HG02981 (cell line): ENCODE measurements at regions not wholly inside any gene's neighbourhood (a gene's known extent, or its start where the extent isn't known, plus 50 kb on each side); places are given as distances from the start of the nearest gene placed in this dataset.
A peak's percentile ranks its signal among the peaks of the same experiment; 100 is the strongest.
"Not testable (repeated sequence)": the region's sequence is repeated elsewhere in the genome, so short reads cannot be mapped to it uniquely, and the experiment has no call there.

Source experiments
- ATAC-seq: cut with Tn5 transposase; IDR thresholded peaks from one replicate; pipeline ENCODE4 v1.9.1; 2021; ENCODE audit warnings: mild to moderate bottlenecking, moderate library complexity; ENCODE audit not compliant: unreplicated experiment

- not testable (repeated sequence) for ATAC-seq
These were observed 382.6 kb upstream of the TGIF2LX start for GRCh38 chrX:89539150-89539549.

- not testable (repeated sequence) for ATAC-seq
These were observed 364.6 kb upstream of the TGIF2LX start for GRCh38 chrX:89557146-89557545.

GRCh38 chrX:89562079-89562478 lies 359.6 kb upstream of the TGIF2LX start:
- ATAC-seq = not testable (repeated sequence)

GRCh38 chrX:89563107-89563506 lies 358.6 kb upstream of the TGIF2LX start:
- not testable (repeated sequence) for ATAC-seq

GRCh38 chrX:89567787-89568186 lies 353.9 kb upstream of the TGIF2LX start:
- not testable (repeated sequence) for ATAC-seq

- ATAC-seq = not testable (repeated sequence)
These were observed 339.8 kb upstream of the TGIF2LX start for GRCh38 chrX:89581868-89582267.

DNA sequence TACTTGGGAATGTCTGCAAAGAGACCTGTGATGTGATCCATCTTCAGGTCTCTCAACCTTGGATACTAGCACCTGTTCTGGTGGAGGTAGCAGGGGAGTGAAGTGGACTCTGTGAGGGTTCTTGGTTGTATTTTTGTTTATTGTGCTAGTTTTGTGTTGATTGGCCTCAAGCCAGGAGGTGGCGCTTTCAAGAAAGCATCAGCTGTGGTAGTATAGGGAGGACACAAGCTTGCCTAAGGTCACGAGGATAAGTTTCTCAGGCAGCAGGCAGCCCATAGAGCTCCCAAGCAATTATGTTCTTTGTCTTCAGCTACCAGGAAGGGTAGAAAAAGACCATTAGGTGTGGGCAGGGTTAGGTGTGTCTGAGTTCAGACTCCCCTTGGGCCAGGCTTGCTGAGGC lies 289.9 kb upstream of the TGIF2LX start:
- not testable (repeated sequence) for ATAC-seq

DNA sequence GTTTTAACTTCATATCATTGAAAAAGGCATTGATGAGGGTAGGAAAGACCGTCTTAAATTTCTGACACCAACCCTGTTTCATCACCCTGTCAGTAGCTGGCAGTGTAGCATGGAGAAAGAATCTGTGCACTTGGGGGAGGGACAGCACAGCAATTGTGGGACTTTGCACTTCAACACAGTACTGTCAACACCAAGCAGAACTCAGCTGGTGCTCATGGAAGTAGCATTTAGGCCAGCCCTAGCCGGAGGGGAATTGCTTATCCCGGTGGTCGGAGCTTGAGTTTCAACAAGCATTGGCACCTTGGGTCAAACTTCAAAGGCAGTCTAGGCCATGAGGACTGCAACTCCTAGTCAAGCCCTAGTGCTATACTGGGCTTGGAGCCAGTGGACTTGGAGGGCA lies 285.8 kb upstream of the TGIF2LX start:
- ATAC-seq = not testable (repeated sequence)

- not testable (repeated sequence) for ATAC-seq
These were observed 263.0 kb upstream of the TGIF2LX start for GRCh38 chrX:89658662-89659061.

DNA sequence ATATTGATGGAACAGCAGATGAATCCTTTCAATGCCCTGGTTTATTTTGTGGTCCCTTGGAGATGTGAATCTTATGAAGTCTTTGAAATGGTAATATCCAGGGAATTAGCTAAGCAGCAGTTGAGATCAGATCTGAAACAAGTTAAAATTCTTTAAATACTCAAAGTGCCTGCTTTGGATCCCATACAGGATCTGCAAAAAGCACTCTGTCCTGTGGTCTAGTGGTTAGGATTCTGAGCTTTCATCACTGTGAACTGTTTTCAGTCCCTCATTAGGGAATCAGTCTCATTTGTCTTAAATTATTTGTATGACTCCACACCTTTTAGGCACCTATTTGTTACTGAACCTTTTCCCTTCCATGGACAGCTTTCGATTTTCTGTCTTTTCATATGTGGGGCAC lies 215.2 kb upstream of the TGIF2LX start:
- ATAC-seq = not testable (repeated sequence)

DNA sequence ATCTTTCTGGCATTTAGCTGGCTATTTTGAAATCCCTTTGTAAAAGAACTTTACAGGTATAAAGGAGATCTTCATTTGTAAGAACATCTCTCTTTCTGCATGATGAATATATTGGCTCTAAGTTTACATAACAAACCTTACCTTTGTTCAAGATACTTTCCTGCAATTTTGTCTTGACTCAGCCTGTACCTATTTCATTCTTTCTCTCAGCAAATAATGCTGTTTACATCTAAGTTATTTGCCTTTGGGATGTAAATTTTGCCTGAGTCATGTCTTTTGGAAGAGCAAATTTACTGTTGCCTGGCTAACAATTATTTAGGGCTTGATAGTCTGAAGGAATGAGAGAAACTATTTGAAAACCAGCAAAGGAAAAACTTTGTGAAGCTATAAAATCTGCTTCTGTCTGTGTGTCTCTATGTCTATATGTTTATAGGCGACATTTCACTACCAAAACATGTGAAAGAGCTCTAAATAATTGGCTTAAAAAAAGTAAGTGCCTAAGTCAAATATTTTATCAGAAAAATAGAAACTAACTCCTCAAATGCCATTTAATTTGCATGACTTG lies 214.3 kb upstream of the TGIF2LX start:
- ATAC-seq = not testable (repeated sequence)

DNA sequence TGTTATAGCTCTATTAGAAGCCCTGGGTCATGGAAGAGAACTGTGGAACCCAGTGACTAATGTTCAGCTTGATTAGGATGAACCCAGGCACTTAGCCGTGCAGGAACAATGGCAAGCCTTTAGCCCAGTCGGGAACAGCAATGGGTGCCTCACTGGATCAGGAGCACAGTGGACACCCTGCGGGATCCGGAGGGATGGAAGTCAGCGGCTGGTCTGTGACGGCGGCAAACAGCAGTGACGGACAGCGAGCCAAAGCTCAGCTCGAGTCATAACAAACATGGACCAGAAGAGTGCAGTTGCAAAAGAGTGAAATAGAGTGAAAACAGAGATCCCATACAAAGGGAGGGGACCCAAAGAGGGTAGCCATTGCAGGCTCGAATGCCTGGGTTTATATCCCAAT lies 187.3 kb upstream of the TGIF2LX start:
- ATAC-seq = not testable (repeated sequence)

- not testable (repeated sequence) for ATAC-seq
These were observed 165.2 kb upstream of the TGIF2LX start for GRCh38 chrX:89756466-89756865.

GRCh38 chrX:89757767-89758166 lies 163.9 kb upstream of the TGIF2LX start:
- ATAC-seq = not testable (repeated sequence)

- not testable (repeated sequence) for ATAC-seq
These were observed 162.5 kb upstream of the TGIF2LX start for GRCh38 chrX:89759076-89759685.

DNA sequence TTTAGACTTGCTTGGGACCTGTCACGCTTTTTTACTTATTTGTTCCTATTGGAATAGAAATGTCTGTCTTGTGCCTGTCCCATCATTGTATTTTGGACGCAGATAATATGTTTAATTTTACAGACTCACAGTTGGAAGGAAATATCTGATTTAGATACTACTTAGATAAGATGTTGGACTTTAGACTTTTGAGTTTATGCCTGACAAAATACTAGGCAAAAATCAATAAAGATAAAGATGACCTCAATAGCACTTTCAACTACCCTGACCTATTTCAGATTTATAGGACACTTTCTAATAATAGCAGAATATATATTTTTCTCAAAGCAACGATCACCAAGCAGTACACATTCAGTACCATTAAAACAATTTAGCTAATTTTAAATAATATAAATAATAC lies 150.1 kb upstream of the TGIF2LX start:
- ATAC-seq = not testable (repeated sequence)

- ATAC-seq = not testable (repeated sequence)
These were observed 110.3 kb upstream of the TGIF2LX start for GRCh38 chrX:89811440-89811839.

DNA sequence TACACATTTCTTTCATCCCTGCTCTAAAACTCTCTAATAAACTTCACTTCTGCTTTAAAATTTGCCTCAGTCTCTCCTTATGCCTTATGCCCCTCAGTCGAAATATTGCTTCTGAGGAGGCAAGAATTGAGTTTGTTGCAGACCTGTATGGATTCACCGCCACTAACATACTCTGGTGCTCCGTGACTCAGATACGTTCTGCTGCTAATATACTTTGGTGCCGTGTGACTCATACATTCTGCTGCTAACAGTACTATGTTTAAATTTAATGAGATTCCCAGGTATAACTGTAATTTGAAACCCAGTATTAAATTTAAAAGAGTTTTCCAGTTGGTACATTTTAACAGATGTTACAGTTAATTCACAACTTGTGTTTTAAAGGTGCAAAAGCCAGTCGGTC lies 82.0 kb upstream of the TGIF2LX start:
- not testable (repeated sequence) for ATAC-seq

GRCh38 chrX:89871662-89872061 lies 50.0 kb upstream of the TGIF2LX start:
- ATAC-seq = peak; percentile 59
